ENCODE measurements at regions not wholly inside any gene's neighbourhood (a gene's known extent, or its start where the extent isn't known, plus 50 kb on each side); places are given as distances from the start of the nearest gene placed in this dataset.

- H3K4me1 Mint-ChIP-seq = no peaks in the 10 kb centered on the region
These were observed 98.5 kb upstream of the ZFP64 start for GRCh38 chr20:52289956-52290565.

More at GRCh38 chr20:52289956-52290565, 98.5 kb upstream of the ZFP64 start:
- Mint-ChIP-seq H3K9me3 (peaks cover 5% of the 10 kb centered on the region), H3K27ac (no peak overlapping the region), H3K4me3 (no peak overlapping the region), H3K36me3 (no peaks in the 10 kb centered on the region), H3K27me3 (ENCODE audit: low read depth) (no peaks in the 10 kb centered on the region; the same call in 1 of the 2 replicates)
- TF ChIP-seq ZNF396 (CRISPR knock-in tag; IDR thresholded peaks at IDR 0.05; ENCODE audit: borderline replicate concordance) (no peak), NFE2L1 (CRISPR knock-in tag; IDR thresholded peaks at IDR 0.05) (no peak), CREM (CRISPR knock-in tag; IDR thresholded peaks at IDR 0.05) (no peak), MAX (CRISPR knock-in tag; IDR thresholded peaks at IDR 0.05) (no peak), GABPB1 (CRISPR knock-in tag; IDR thresholded peaks at IDR 0.05) (no peak), MXD4 (CRISPR knock-in tag; IDR thresholded peaks at IDR 0.05; ENCODE audit: borderline replicate concordance) (no peak), RORB (CRISPR knock-in tag; IDR thresholded peaks at IDR 0.05) (no peak), ATF6 (CRISPR knock-in tag; IDR thresholded peaks at IDR 0.05) (no peak), ZSCAN18 (CRISPR knock-in tag; IDR thresholded peaks at IDR 0.05) (no peak), ZNF671 (CRISPR knock-in tag; IDR thresholded peaks at IDR 0.05) (no peak), ZNF317 (CRISPR knock-in tag; IDR thresholded peaks at IDR 0.05; ENCODE audit: borderline replicate concordance, low read depth) (no peak), ZNF425 (CRISPR knock-in tag; conservative IDR thresholded peaks at IDR 0.05) (no peak), ZNF532 (CRISPR knock-in tag; IDR thresholded peaks at IDR 0.05; ENCODE audit: borderline replicate concordance) (no peak), ATF1 (CRISPR knock-in tag; IDR thresholded peaks at IDR 0.05) (no peak), NR2C2 (CRISPR knock-in tag; IDR thresholded peaks at IDR 0.05) (no peak), EMX1 (CRISPR knock-in tag; IDR thresholded peaks at IDR 0.05) (no peak), CREB1 (CRISPR knock-in tag; IDR thresholded peaks at IDR 0.05) (no peak), FOXK1 (CRISPR knock-in tag; IDR thresholded peaks at IDR 0.05) (no peak)
- ATAC-seq = no peak
- ChIA-PET POLR2A (no interaction called here), CTCF (interaction anchor here (1.5 kb wide), 1 partner anchor 9 kb away, joined by 3 read pairs; no protein-coding TSS in a partner anchor)
- no peak for DNase-seq (ENCODE audit: low spot score)

Data from WTC11 (cell line).